ENCODE measurements at regions not wholly inside any gene's neighbourhood (a gene's known extent, or its start where the extent isn't known, plus 50 kb on each side); places are given as distances from the start of the nearest gene placed in this dataset.

DNA sequence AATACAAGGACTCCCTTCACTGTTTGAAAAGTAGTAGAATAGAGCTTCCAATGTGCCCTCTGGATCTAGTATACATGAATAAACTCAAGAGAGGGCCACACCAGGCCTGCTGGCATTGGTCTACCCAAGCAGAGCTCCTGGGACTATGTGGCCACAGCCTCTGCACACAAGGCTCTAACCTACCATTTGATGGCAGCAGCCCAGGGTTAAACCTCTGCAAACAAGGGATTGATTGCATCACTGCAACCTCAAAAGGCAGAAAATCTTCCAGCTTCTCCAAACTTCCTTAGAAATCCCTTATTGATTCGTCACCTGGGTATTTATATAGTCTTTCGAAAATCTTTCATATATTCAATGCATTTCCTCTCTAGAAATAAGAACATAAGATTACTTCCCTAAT, 147.6 kb upstream of the SETBP1 start:
- no peak overlapping the region for H3K4me3 ChIP-seq (replicated peaks; ENCODE audit: insufficient read depth, low read length)
- TF ChIP-seq SPI1 (IDR thresholded peaks at IDR 0.05; ENCODE audit: borderline replicate concordance, low read depth) (no peak), GABPA (IDR thresholded peaks at IDR 0.05; ENCODE audit: low read depth) (no peak), POLR2AphosphoS5 (IDR thresholded peaks at IDR 0.05; ENCODE audit: low read depth) (no peak)
- TF ChIP-seq, protein P1, sequence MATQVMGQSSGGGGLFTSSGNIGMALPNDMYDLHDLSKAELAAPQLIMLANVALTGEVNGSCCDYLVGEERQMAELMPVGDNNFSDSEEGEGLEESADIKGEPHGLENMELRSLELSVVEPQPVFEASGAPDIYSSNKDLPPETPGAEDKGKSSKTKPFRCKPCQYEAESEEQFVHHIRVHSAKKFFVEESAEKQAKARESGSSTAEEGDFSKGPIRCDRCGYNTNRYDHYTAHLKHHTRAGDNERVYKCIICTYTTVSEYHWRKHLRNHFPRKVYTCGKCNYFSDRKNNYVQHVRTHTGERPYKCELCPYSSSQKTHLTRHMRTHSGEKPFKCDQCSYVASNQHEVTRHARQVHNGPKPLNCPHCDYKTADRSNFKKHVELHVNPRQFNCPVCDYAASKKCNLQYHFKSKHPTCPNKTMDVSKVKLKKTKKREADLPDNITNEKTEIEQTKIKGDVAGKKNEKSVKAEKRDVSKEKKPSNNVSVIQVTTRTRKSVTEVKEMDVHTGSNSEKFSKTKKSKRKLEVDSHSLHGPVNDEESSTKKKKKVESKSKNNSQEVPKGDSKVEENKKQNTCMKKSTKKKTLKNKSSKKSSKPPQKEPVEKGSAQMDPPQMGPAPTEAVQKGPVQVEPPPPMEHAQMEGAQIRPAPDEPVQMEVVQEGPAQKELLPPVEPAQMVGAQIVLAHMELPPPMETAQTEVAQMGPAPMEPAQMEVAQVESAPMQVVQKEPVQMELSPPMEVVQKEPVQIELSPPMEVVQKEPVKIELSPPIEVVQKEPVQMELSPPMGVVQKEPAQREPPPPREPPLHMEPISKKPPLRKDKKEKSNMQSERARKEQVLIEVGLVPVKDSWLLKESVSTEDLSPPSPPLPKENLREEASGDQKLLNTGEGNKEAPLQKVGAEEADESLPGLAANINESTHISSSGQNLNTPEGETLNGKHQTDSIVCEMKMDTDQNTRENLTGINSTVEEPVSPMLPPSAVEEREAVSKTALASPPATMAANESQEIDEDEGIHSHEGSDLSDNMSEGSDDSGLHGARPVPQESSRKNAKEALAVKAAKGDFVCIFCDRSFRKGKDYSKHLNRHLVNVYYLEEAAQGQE (IDR thresholded peaks at IDR 0.05; ENCODE audit: insufficient replicate concordance, low read depth), result no peak
- TF ChIP-seq, protein P2, sequence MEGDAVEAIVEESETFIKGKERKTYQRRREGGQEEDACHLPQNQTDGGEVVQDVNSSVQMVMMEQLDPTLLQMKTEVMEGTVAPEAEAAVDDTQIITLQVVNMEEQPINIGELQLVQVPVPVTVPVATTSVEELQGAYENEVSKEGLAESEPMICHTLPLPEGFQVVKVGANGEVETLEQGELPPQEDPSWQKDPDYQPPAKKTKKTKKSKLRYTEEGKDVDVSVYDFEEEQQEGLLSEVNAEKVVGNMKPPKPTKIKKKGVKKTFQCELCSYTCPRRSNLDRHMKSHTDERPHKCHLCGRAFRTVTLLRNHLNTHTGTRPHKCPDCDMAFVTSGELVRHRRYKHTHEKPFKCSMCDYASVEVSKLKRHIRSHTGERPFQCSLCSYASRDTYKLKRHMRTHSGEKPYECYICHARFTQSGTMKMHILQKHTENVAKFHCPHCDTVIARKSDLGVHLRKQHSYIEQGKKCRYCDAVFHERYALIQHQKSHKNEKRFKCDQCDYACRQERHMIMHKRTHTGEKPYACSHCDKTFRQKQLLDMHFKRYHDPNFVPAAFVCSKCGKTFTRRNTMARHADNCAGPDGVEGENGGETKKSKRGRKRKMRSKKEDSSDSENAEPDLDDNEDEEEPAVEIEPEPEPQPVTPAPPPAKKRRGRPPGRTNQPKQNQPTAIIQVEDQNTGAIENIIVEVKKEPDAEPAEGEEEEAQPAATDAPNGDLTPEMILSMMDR (IDR thresholded peaks at IDR 0.05; ENCODE audit: insufficient read depth, low read length), result no peak
- H3K27ac ChIP-seq (replicated peaks), result no peak overlapping the region
- no peak for DNase-seq (ENCODE audit: low read depth in 1 of 2, low spot score in 1 of 2)
- no peaks in the 10 kb centered on the region for H3K27me3 ChIP-seq (ENCODE audit: insufficient read depth, poor library complexity, severe bottlenecking)

DNA sequence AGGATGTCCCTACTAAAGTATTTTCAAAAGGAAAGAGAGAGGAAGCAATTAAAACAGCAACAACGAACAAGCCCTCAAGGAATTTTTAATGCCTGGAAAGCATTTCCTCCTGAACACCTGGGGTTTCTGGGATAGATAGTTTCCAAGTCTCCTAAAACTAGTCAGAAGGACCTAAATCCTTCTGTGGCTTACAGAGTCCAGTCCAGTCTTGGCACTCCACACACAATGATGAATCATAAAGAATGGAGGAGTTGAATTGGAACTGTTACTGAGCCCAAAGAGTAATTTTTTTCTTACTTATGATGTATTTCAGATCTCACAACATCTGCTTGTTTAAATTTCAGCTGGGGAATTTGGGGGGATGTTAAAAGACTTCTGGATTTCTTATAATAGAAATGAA, 144.6 kb upstream of the SETBP1 start:
- Histone ChIP-seq H3K27ac (replicated peaks) (no peak overlapping the region), H3K27me3 (ENCODE audit: insufficient read depth, poor library complexity, severe bottlenecking) (no peaks in the 10 kb centered on the region), H3K4me3 (replicated peaks; ENCODE audit: insufficient read depth, low read length) (no peak overlapping the region)
- TF ChIP-seq, protein P1 (IDR thresholded peaks at IDR 0.05; ENCODE audit: insufficient replicate concordance, low read depth), result no peak
- TF ChIP-seq SPI1 (IDR thresholded peaks at IDR 0.05; ENCODE audit: borderline replicate concordance, low read depth) (no peak), GABPA (IDR thresholded peaks at IDR 0.05; ENCODE audit: low read depth) (no peak), POLR2AphosphoS5 (IDR thresholded peaks at IDR 0.05; ENCODE audit: low read depth) (no peak)
- no peak for DNase-seq (ENCODE audit: low read depth in 1 of 2, low spot score in 1 of 2)

DNA sequence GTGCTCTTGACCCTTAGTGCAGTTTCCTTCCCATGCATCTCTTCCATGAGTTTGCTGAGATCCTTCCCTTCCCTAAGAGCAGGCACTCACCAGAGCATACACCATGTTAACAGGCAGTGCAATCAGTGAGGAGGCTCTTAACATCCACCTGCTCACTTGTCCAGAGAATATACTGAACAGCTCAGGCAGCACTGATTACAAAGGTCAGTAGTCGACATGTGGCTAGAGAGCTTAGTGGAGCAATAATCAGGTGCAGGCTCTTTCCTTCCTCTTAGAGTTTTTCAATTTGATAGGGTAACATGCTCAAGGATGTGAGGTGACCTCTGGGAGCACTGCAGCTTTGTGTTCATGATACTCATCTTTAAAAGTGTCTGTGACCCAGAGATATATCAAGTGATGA, 144.1 kb upstream of the SETBP1 start:
- no peak for DNase-seq (ENCODE audit: low read depth in 1 of 2, low spot score in 1 of 2)
- H3K4me3 ChIP-seq (replicated peaks; ENCODE audit: insufficient read depth, low read length), result no peak overlapping the region

More for the DNA sequence above, 144.1 kb upstream of the SETBP1 start:
- TF ChIP-seq, protein P1 (IDR thresholded peaks at IDR 0.05; ENCODE audit: insufficient replicate concordance, low read depth), result no peak
- TF ChIP-seq GABPA (IDR thresholded peaks at IDR 0.05; ENCODE audit: low read depth), result no peak
- no peak for TF ChIP-seq SPI1 (IDR thresholded peaks at IDR 0.05; ENCODE audit: borderline replicate concordance, low read depth)
- no peak for TF ChIP-seq POLR2AphosphoS5 (IDR thresholded peaks at IDR 0.05; ENCODE audit: low read depth)
- TF ChIP-seq, protein P2 (IDR thresholded peaks at IDR 0.05; ENCODE audit: insufficient read depth, low read length), result no peak
- no peaks in the 10 kb centered on the region for H3K27me3 ChIP-seq (ENCODE audit: insufficient read depth, poor library complexity, severe bottlenecking)
- no peak overlapping the region for H3K27ac ChIP-seq (replicated peaks)

Data from HL-60 (cell line).